Ishikawa (cell line): ENCODE measurements at regions not wholly inside any gene's neighbourhood (a gene's known extent, or its start where the extent isn't known, plus 50 kb on each side); places are given as distances from the start of the nearest gene placed in this dataset.

Source experiments
- CREB1 ChIP-seq: IDR thresholded peaks from 2 replicates; pipeline ENCODE4 v1.6.1; 2012; ENCODE audit warnings: low read depth
- FOXM1 ChIP-seq: IDR thresholded peaks from 2 replicates; pipeline ENCODE4 v1.6.1; 2012; ENCODE audit warnings: low read depth, borderline replicate concordance
- NFIC ChIP-seq: IDR thresholded peaks from 2 replicates; pipeline ENCODE4 v1.6.1; 2012
- RAD21 ChIP-seq: IDR thresholded peaks from 2 replicates; pipeline ENCODE4 v1.6.1; 2012; ENCODE audit warnings: low read depth
- TAF1 ChIP-seq: IDR thresholded peaks from 2 replicates; pipeline ENCODE4 v1.6.1; 2012; ENCODE audit warnings: low read depth, mild to moderate bottlenecking
- TEAD4 ChIP-seq: IDR thresholded peaks from 2 replicates; pipeline ENCODE4 v1.6.1; 2012
- YY1 ChIP-seq: IDR thresholded peaks from 2 replicates; pipeline ENCODE4 v1.6.1; 2012; ENCODE audit warnings: low read depth
- TF ChIP-seq, protein P1 (sequence below): IDR thresholded peaks from 2 replicates; pipeline ENCODE4 v1.6.1; 2012

DNA sequence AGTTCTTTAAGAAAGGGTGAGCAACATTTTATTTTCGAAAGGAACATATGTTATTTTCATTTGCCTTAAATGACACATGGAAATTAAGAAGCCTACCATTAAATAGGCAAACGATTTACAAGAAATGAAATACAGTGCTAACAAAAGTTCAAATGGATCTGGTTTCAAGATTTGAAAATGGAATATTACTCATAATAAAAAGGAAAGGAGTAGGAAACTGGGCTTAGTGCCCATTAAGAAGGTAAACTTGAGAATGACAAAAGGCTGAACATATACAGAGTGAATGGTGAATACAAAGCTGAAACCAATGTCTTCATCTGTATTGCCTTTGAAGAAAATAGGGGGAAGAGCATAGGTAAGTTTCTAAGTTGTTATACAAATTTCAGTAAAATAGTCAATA is 974.2 kb upstream of the C9orf72 start:
- TF ChIP-seq NFIC (no peak), FOXM1 (no peak), TAF1 (no peak), RAD21 (no peak), CREB1 (no peak), YY1 (no peak), TEAD4 (no peak)
- TF ChIP-seq, protein P1, sequence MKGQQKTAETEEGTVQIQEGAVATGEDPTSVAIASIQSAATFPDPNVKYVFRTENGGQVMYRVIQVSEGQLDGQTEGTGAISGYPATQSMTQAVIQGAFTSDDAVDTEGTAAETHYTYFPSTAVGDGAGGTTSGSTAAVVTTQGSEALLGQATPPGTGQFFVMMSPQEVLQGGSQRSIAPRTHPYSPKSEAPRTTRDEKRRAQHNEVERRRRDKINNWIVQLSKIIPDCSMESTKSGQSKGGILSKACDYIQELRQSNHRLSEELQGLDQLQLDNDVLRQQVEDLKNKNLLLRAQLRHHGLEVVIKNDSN = no peak
